GM03348 (cell line): ENCODE measurements at regions not wholly inside any gene's neighbourhood (a gene's known extent, or its start where the extent isn't known, plus 50 kb on each side); places are given as distances from the start of the nearest gene placed in this dataset.

ENCODE experiments used
- DNase-seq: peaks from one replicate; pipeline ENCODE4 v3.0.0; 2012; ENCODE audit warnings: low spot score

DNA sequence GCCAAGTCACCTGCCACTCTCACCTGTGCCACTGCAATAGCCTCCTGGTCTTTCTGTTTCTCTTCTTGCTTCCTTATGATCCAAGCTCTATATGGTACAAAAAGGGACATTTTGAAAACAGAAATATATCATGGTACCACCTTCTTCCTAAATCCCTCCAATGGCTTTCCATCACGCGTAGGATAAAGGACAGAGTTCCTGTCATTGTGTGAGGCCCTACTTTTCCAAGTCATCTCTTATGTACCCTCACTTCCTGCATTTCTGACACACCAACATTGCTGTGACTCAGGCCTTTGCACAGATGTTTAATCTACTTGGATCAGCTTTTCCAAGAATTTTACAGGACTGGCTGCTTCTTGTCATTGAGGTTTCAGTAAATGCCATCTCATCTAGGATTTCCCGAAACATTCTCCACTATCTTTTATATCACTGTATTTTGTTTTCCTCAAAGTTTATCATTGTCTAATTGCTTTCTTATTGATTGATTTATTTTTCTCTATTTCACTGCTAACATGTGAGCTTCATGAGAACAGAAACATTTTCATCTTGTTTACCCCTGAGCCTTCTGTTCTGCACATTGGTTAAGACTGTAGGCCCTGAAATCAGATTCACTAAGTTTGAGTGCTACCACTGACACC is 426.1 kb upstream of the FANCL start:
- DNase-seq = no peak

GRCh38 chr2:58666323-58666970 is 425.3 kb upstream of the FANCL start:
- DNase-seq = no peak

GRCh38 chr2:58665154-58665553 is 424.0 kb upstream of the FANCL start:
- no peak for DNase-seq

GRCh38 chr2:58664523-58665151 is 423.5 kb upstream of the FANCL start:
- no peak for DNase-seq

GRCh38 chr2:58660046-58660445 is 418.9 kb upstream of the FANCL start:
- DNase-seq = no peak

DNA sequence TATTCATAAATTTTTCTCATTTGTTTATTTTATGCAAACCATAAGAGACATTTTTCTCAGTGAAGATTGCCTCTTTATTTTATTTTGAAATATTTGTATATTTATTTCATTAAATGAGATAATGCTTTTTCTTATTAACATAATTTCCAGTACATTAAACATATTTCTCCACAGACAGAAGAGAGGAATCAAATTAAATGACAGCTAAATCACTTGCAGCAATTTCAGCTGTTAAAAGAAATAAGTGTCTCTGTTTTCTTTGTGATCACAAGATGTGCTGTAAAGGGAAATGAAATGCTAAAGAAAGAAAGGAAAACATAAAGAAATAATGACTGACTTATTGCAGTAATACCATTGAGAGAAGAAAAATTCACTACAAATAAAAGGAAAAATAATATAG is 414.0 kb upstream of the FANCL start:
- DNase-seq = no peak

DNA sequence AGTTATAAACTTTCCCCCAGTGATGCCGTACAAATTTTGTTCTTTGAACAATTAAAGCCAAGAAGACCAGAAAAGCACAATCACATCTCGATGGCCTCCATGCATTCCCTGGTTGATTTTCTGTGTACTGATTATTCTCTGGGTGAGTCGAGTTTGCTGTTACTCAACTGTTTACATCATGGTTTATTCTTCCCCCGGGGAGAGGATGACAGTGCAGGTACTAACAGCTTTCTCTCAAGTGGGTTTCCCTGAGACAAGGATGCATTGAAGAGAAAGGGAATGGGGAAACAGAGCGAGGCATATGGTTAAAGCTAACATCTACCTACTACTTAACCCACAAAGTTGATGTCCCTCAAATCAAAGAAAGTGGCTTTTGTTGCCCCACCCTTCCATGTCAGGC is 410.8 kb upstream of the FANCL start:
- DNase-seq = no peak

DNA sequence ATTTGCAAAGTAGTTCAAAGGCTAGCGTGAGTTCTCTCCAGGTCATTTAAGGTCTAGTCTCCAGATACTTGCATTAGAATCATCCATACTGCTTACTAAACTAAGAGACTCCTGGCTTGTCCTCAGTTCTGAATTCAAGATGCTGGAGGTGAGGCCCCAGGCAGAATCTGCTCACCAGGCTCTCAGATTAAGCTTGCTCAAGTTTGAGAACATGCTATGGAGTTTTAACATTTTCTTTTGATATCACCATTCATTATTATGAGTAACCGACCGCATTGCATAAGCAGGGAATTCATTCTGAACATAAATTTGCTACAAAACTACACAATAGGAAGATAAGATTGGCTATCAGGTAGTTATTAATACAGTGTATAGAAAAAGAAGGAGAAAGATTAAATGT is 409.7 kb upstream of the FANCL start:
- DNase-seq = no peak

DNA sequence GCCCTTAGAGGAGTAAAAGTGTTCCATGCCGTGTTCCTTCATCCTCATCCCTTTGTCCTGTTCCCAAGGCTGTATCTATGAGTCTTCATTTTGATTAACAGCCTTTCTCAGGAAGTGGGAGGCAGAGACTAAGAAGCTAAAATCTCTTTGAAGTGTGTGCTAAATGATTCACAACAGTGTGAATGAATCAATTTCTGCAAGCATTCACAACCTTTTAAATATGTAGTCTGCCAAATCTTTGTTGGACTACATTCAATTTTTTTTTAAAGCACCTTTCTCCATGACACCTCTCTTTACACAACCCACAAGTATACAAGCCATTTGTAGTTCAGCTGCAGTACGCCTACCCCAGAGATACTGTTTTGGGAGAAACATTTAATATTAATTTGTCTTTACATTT is 408.6 kb upstream of the FANCL start:
- no peak for DNase-seq

DNA sequence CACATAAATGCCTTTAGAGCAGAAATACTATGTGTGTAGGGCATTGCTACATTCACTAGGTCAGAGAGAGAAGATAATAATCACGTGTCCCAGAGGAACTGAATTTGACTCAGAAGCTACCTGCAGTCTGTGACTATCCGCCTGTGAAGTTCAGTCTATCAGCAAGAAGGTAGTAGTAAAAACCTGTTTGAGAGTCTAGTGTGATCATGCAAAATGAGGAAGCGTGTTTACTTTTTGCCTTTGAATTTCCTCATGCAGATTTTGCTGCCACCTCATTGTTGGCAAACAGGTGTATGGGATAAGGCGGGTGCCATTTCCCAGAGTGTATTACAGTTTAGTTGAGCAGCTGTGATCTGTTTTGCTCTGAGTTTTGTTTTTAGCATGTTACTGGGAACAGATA is 403.9 kb upstream of the FANCL start:
- DNase-seq = no peak

- DNase-seq = no peak
Measured at GRCh38 chr2:58644451-58644850, 403.3 kb upstream of the FANCL start.

DNA sequence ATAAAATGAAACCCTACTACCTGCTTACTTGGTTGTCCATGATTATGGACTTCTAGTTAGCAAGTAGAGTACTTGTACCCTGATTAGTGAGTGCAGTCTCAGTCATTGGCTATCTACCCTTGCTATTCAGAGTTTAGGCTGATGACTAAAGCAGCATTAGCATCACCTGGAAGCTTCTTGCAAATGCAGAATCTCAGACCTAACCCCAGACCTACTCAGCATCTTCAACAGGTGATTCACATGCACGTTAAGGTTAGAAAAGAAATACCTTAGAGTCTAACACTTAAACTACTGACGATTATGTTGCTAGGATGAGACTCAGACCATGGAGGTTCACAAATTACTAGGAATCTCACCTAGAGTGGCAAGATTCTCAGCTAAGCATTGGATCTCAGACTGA is 399.9 kb upstream of the FANCL start:
- no peak for DNase-seq

GRCh38 chr2:58640042-58640441 is 398.9 kb upstream of the FANCL start:
- no peak for DNase-seq

GRCh38 chr2:58638256-58638805 is 397.2 kb upstream of the FANCL start:
- peak; percentile 5 for DNase-seq

DNA sequence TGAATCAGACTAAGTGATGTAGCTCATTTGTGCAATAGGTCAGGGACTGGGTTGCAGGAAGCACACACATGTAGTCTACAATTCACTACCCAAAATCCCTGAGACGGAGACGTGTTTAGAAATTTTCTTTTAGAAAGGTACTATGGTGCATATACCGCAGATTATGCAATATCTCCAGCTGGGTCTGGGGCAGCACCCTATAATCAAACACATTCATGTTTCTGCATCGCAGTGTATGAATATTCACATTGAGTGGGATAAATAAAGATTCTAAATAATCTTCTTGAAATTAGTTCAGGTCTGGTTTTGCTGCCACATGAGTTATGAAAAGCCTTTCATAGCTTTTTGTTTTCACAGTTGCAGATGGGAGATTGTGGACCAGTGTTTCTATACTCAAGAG is 395.7 kb upstream of the FANCL start:
- DNase-seq = no peak

DNA sequence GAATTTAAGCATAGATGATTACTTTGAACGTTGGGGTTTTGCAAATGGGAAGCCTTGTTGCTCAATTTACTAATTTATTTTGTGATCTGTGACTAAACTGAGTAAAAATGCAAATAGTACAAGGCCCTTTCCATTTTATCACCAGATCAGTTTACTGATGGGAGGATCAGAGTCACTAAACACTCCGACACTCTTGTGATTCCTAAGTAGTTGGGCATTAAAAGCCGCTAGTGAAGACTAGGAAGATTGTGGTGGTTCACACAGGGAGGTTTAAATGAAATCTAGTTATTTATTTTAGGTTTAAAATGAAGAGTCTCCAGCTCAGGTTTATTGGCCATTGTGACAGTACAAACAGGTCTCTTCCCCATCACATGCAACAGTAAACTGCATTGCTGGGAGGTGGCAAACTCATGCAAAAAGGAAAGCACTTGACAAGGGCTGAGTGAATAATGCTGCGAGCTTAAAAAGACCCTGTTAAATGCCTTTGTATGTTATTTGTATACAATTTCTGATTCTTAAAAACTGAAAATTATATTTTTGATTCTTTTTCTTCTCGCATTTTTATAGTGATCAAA is 394.8 kb upstream of the FANCL start:
- no peak for DNase-seq

DNA sequence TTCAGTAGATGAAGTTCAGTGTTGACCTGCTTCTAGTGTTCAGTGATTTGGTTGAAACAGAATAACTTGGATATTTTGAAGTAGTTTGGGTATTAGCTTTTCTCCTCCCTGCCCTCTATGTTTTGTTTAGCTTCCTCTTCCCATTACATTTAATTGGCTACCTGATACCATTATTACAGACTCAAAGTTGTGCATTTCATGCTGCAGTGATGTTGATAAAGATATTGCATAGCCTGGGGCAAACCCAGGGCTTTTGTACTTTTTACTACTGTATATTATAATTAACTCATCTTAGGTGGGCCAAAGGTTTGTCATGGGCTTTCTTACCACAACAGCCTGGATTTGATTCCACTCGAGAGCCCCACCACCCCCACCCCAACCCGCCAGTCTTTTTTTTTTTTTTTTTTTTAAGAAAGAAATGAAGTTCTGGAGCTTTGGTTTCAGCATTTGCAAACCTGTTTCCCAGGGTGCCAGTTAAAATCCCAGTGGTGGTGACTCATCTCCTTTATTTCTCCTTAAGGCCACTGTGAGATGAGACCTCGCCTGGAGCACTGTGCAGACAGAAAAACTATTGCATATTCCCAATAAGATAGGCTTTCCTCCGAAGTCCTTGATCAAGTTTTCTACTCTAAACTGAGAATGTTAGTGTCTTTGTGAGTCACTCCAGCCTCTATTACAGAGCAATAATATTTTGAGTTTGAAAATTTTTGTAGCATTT is 393.7 kb upstream of the FANCL start:
- DNase-seq = peak; percentile 2

- DNase-seq = peak; percentile 20
Measured at GRCh38 chr2:58633613-58634365, 392.7 kb upstream of the FANCL start.

DNA sequence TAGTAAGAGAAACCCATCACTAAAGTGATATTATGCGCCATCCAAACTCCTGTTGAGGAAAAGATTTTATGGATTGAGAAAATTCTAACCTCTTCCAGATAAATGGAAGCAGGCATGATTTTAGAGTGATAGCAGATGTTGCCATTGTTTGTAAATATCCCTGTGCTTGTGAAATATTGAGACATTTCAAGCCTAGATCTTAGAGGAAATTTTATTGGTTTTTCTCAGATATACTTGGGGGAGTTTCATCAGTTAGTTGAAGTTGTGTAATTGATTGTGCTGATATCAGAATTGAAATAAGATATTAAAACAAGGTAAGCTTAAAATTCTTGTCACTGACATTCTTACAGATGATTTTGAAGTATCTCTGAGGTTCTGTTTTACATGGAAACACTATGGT is 390.9 kb upstream of the FANCL start:
- no peak for DNase-seq

- DNase-seq = no peak
Measured at GRCh38 chr2:58629545-58630119, 388.5 kb upstream of the FANCL start.

- DNase-seq = no peak
Measured at GRCh38 chr2:58620896-58621295, 379.8 kb upstream of the FANCL start.
